ENCODE measurements at regions not wholly inside any gene's neighbourhood (a gene's known extent, or its start where the extent isn't known, plus 50 kb on each side); places are given as distances from the start of the nearest gene placed in this dataset.

DNA sequence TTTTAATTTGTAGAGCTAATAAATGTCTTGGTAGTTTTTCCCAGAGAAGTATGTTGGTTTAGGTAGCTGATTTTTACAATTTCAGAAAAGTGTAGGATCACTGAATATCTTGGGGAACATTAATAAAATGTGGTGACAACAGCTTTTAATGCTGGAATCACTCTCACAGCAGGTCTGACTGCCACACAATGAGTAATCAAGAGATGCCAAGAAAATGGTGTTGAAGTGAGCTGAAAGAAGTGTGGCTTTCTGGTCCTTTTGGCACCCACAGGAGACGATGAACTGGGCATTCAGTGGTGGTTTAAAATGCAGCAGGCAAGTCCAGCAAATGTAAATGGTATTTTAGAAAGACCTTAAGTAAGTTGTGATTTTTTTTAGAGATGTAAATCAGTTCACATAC, 175.8 kb downstream of the CBLN2 start:
- TF ChIP-seq, protein P1, sequence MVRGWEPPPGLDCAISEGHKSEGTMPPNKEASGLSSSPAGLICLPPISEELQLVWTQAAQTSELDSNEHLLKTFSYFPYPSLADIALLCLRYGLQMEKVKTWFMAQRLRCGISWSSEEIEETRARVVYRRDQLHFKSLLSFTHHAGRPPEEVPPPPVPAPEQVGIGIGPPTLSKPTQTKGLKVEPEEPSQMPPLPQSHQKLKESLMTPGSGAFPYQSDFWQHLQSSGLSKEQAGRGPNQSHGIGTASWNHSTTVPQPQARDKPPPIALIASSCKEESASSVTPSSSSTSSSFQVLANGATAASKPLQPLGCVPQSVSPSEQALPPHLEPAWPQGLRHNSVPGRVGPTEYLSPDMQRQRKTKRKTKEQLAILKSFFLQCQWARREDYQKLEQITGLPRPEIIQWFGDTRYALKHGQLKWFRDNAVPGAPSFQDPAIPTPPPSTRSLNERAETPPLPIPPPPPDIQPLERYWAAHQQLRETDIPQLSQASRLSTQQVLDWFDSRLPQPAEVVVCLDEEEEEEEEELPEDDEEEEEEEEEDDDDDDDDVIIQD (CRISPR knock-in tag; IDR thresholded peaks at IDR 0.05; ENCODE audit: low read depth) = no peak
- TF ChIP-seq ARNT (IDR thresholded peaks at IDR 0.05) = no peak
- TF ChIP-seq KAT8 (CRISPR knock-in tag; IDR thresholded peaks at IDR 0.05) = no peak
- TF ChIP-seq EHMT2 (IDR thresholded peaks at IDR 0.05; ENCODE audit: borderline replicate concordance, low read depth, low read length) = no peak
- TF ChIP-seq, protein P2, sequence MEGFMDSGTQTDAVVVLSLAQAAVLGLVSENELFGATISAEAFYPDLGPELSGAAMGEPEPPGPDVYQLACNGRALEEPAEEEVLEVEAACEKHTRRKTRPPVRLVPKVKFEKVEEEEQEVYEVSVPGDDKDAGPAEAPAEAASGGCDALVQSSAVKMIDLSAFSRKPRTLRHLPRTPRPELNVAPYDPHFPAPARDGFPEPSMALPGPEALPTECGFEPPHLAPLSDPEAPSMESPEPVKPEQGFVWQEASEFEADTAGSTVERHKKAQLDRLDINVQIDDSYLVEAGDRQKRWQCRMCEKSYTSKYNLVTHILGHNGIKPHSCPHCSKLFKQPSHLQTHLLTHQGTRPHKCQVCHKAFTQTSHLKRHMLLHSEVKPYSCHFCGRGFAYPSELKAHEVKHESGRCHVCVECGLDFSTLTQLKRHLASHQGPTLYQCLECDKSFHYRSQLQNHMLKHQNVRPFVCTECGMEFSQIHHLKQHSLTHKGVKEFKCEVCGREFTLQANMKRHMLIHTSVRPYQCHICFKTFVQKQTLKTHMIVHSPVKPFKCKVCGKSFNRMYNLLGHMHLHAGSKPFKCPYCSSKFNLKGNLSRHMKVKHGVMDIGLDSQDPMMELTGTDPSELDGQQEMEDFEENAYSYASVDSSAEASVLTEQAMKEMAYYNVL (CRISPR knock-in tag; IDR thresholded peaks at IDR 0.05; ENCODE audit: borderline replicate concordance) = no peak
- no TSS peak for BruUV-seq (replicated peaks)
- no peak for ATAC-seq
- ChIA-PET POLR2A (no interaction called here), CTCF (ENCODE audit: low intra/inter-chr PET ratio, low total read pairs) (no interaction called here)
- Histone ChIP-seq H3K36me3 (replicated peaks in 1 of 2; ENCODE audit: control insufficient read depth in 1 of 2, insufficient read depth in 2 of 2, low read length in 2 of 2) (no peaks in the 10 kb centered on the region), H3K79me2 (ENCODE audit: insufficient read depth, low read length) (no peaks in the 10 kb centered on the region), H4K20me1 (ENCODE audit: insufficient read depth, low read length) (no peaks in the 10 kb centered on the region), H3K9me3 (ENCODE audit: low read length) (peaks cover 36% of the 10 kb centered on the region), H3K4me3 (replicated peaks in 1 of 3; ENCODE audit: insufficient read depth in 1 of 3, low read depth in 2 of 3, low read length in 3 of 3) (no peak overlapping the region), H3K27ac (ENCODE audit: extremely low read length, insufficient read depth, low read length) (no peak overlapping the region), H3K9ac (ENCODE audit: insufficient read depth, low read depth, low read length) (no peak overlapping the region), H3K4me2 (ENCODE audit: low read depth, low read length) (no peak overlapping the region), H2AFZ (ENCODE audit: low read length) (no peak overlapping the region), H3K27me3 (ENCODE audit: control insufficient read depth in 1 of 2, insufficient read depth in 2 of 2, low read length in 2 of 2) (no peaks in the 10 kb centered on the region), H3K4me1 (ENCODE audit: insufficient read depth, low read length) (no peaks in the 10 kb centered on the region)
- intact Hi-C loops (cut with micrococcal nuclease; ENCODE audit: unreplicated experiment) (no loop called here), in situ Hi-C loops (cut with HindIII; ENCODE audit: extremely low pct_ligation_motif_present, low pct_unique_long_range_greater_than_20kb) (no loop called here)
- no peak for DNase-seq (ENCODE audit: low spot score)
- no peak for FAIRE-seq
- 0% methylated on average over 1 of the region's 1 CpG for WGBS (ENCODE audit: low lambda C conversion rate)

DNA sequence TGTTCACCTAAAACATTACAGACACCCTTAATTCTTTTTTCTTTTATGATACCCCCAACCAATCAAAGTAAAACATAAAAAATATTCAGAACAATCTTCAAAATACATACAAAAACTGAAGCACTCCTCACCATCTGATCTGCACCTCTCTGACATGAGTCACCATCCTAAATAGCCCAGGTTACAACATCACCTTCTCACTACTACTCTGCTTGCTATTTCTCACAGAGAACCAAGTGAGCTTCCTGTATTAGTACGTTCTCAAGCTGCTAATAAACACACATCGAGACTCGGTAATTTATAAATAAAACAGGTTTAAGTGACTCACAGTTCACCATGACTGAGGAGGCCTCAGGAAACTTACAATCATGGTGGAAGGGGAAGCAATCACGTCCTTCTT, 183.5 kb downstream of the CBLN2 start:
- Histone ChIP-seq H3K4me3 (replicated peaks in 1 of 3; ENCODE audit: insufficient read depth in 1 of 3, low read depth in 2 of 3, low read length in 3 of 3) (no peak overlapping the region), H3K27me3 (ENCODE audit: control insufficient read depth in 1 of 2, insufficient read depth in 2 of 2, low read length in 2 of 2) (no peaks in the 10 kb centered on the region), H3K4me2 (ENCODE audit: low read depth, low read length) (no peak overlapping the region), H2AFZ (ENCODE audit: low read length) (no peak overlapping the region), H3K27ac (ENCODE audit: extremely low read length, insufficient read depth, low read length) (no peak overlapping the region), H3K9me3 (ENCODE audit: low read length) (peaks cover 22% of the 10 kb centered on the region), H3K9ac (ENCODE audit: insufficient read depth, low read depth, low read length) (no peak overlapping the region), H3K36me3 (replicated peaks in 1 of 2; ENCODE audit: control insufficient read depth in 1 of 2, insufficient read depth in 2 of 2, low read length in 2 of 2) (no peaks in the 10 kb centered on the region), H4K20me1 (ENCODE audit: insufficient read depth, low read length) (no peaks in the 10 kb centered on the region), H3K79me2 (ENCODE audit: insufficient read depth, low read length) (no peaks in the 10 kb centered on the region), H3K4me1 (ENCODE audit: insufficient read depth, low read length) (no peaks in the 10 kb centered on the region)
- in situ Hi-C loops (cut with HindIII; ENCODE audit: extremely low pct_ligation_motif_present, low pct_unique_long_range_greater_than_20kb) = no loop called here
- no TSS peak for BruUV-seq (replicated peaks)
- intact Hi-C loops (cut with micrococcal nuclease; ENCODE audit: unreplicated experiment) = no loop called here
- FAIRE-seq = no peak
- DNase-seq (ENCODE audit: low spot score) = no peak
- no peak for ATAC-seq
- WGBS (ENCODE audit: low lambda C conversion rate) = 2% methylated on average over 4 of the region's 4 CpGs
- ChIA-PET CTCF (ENCODE audit: low intra/inter-chr PET ratio, low total read pairs) (no interaction called here), POLR2A (no interaction called here)
- TF ChIP-seq NAIF1 (CRISPR knock-in tag; IDR thresholded peaks at IDR 0.05; ENCODE audit: borderline replicate concordance) = no peak
- TF ChIP-seq, protein P3, sequence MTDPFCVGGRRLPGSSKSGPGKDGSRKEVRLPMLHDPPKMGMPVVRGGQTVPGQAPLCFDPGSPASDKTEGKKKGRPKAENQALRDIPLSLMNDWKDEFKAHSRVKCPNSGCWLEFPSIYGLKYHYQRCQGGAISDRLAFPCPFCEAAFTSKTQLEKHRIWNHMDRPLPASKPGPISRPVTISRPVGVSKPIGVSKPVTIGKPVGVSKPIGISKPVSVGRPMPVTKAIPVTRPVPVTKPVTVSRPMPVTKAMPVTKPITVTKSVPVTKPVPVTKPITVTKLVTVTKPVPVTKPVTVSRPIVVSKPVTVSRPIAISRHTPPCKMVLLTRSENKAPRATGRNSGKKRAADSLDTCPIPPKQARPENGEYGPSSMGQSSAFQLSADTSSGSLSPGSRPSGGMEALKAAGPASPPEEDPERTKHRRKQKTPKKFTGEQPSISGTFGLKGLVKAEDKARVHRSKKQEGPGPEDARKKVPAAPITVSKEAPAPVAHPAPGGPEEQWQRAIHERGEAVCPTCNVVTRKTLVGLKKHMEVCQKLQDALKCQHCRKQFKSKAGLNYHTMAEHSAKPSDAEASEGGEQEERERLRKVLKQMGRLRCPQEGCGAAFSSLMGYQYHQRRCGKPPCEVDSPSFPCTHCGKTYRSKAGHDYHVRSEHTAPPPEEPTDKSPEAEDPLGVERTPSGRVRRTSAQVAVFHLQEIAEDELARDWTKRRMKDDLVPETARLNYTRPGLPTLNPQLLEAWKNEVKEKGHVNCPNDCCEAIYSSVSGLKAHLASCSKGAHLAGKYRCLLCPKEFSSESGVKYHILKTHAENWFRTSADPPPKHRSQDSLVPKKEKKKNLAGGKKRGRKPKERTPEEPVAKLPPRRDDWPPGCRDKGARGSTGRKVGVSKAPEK (CRISPR knock-in tag; IDR thresholded peaks at IDR 0.05; ENCODE audit: borderline replicate concordance) = no peak
- TF ChIP-seq, protein P4, sequence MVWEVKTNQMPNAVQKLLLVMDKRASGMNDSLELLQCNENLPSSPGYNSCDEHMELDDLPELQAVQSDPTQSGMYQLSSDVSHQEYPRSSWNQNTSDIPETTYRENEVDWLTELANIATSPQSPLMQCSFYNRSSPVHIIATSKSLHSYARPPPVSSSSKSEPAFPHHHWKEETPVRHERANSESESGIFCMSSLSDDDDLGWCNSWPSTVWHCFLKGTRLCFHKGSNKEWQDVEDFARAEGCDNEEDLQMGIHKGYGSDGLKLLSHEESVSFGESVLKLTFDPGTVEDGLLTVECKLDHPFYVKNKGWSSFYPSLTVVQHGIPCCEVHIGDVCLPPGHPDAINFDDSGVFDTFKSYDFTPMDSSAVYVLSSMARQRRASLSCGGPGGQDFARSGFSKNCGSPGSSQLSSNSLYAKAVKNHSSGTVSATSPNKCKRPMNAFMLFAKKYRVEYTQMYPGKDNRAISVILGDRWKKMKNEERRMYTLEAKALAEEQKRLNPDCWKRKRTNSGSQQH (CRISPR knock-in tag; IDR thresholded peaks at IDR 0.05; ENCODE audit: low read depth) = no peak
- TF ChIP-seq, protein P5, sequence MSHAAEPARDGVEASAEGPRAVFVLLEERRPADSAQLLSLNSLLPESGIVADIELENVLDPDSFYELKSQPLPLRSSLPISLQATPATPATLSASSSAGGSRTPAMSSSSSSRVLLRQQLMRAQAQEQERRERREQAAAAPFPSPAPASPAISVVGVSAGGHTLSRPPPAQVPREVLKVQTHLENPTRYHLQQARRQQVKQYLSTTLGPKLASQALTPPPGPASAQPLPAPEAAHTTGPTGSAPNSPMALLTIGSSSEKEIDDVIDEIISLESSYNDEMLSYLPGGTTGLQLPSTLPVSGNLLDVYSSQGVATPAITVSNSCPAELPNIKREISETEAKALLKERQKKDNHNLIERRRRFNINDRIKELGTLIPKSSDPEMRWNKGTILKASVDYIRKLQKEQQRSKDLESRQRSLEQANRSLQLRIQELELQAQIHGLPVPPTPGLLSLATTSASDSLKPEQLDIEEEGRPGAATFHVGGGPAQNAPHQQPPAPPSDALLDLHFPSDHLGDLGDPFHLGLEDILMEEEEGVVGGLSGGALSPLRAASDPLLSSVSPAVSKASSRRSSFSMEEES (CRISPR knock-in tag; IDR thresholded peaks at IDR 0.05) = no peak
- TF ChIP-seq HNF4A (CRISPR knock-in tag; IDR thresholded peaks at IDR 0.05) = no peak

All from HepG2 (cell line).